Upper lobe of left lung (tissue), 6 donors: ENCODE measurements at regions not wholly inside any gene's neighbourhood (a gene's known extent, or its start where the extent isn't known, plus 50 kb on each side); places are given as distances from the start of the nearest gene placed in this dataset.

Experiments
- ATAC-seq, 2 donors: fragments of 200-7000 bp; cut with Tn5 transposase; one replicate each; pipeline ENCODE4 v1.9.1; 2022; ENCODE audit warnings: mild to moderate bottlenecking in 2 of 2, moderate library complexity in 2 of 2; ENCODE audit not compliant: low FRiP score in 2 of 2
- DNase-seq, 2 donors: peaks; one replicate each; pipeline ENCODE4 v3.0.0-alpha.2; 2019 to 2020
- H3K27ac ChIP-seq, 4 donors: fragments of 200-600 bp; sonication (generic); one replicate each; pipeline ENCODE4 v1.5.1; 2016 to 2019
- H3K27me3 ChIP-seq, 4 donors: fragments of 200-600 bp; sonication (generic); one replicate each; pipeline ENCODE4 v1.5.1; 2017 to 2019
- H3K36me3 ChIP-seq, 4 donors: fragments of 200-600 bp; sonication (generic); one replicate each; pipeline ENCODE4 v1.5.1; 2016 to 2019
- H3K4me1 ChIP-seq, 4 donors: fragments of 200-600 bp; sonication (generic); one replicate each; pipeline ENCODE4 v1.5.1; 2018 to 2019
- H3K4me3 ChIP-seq, 4 donors: fragments of 200-600 bp; sonication (generic); one replicate each; pipeline ENCODE4 v1.5.1; 2017 to 2019; ENCODE audit warnings: mild to moderate bottlenecking in 2 of 4, moderate library complexity in 1 of 4
- H3K9me3 ChIP-seq, 4 donors: fragments of 200-600 bp; sonication (generic); one replicate each; pipeline ENCODE4 v1.5.1; 2018 to 2019
- EP300 ChIP-seq, 4 donors: sonication (generic); formaldehyde crosslinking; IDR thresholded peaks; one replicate each; pipeline ENCODE4 v1.5.1; 2017; ENCODE audit warnings: antibody characterized with exemption in 4 of 4, control low read depth in 2 of 4
- POLR2A ChIP-seq, 4 donors: fragments of 450-650 bp; IDR thresholded peaks; one replicate each; pipeline ENCODE4 v1.5.1; 2016 to 2017; ENCODE audit warnings: antibody characterized with exemption in 4 of 4, mild to moderate bottlenecking in 2 of 4
- POLR2AphosphoS5 ChIP-seq, 2 donors: sonication (generic); formaldehyde crosslinking; IDR thresholded peaks; one replicate each; pipeline ENCODE4 v1.5.1; 2017; ENCODE audit warnings: antibody characterized with exemption in 2 of 2
- WGBS, 2 donors: methylation state at CpG; one replicate each; pipeline ENCODE4 v1.1.5; 2017 to 2018; 5-methylcytosine and 5-hydroxymethylcytosine counted together
- TF ChIP-seq, protein P1 (sequence below), 6 experiments: fragments of 450-650 bp in 4 of 6; fragments of 200-600 bp in 2 of 6; sonication (generic) in 2 of 6; IDR thresholded peaks; one replicate each; pipeline ENCODE4 v1.5.1; 2016 to 2019; ENCODE audit warnings: antibody characterized with exemption in 6 of 6
- donor health status: DM: no; HTN: no; CAD: no; lungs with moderate emphysema.
- donor health status: DM: no; HTN: yes; CAD: no; lungs with severe emphysema.

DNA sequence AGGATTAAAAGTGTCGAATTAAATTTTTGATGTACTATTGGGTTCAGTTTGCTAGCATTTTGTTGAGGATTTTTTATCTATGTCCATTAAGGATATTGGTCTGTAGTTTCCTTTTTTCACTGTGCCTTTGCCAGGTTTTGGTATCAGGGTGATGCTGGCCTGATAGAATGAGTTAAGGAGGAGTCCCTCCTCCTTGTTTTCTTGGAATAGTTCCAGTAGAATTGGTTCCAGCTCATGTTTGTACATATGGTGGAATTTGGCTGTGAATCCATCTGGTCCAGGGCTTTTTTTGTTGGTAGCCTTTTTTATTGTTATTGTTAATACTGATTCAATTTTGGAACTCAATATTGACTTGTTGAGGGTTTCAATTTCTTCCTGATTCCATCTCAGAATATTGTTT, 141.8 kb downstream of the SIM1 start:
- no peaks in the 10 kb centered on the region for H3K4me1 ChIP-seq
- no peaks in the 10 kb centered on the region for H3K9me3 ChIP-seq
- H3K27me3 ChIP-seq = no peaks in the 10 kb centered on the region
- no peak overlapping the region for H3K27ac ChIP-seq
- no peak for ATAC-seq
- no peaks in the 10 kb centered on the region for H3K36me3 ChIP-seq
- no peak for DNase-seq
- H3K4me3 ChIP-seq = no peak overlapping the region
- TF ChIP-seq POLR2A (IDR thresholded peaks at IDR 0.05) (no peak), POLR2AphosphoS5 (IDR thresholded peaks at IDR 0.05) (no peak), EP300 (IDR thresholded peaks at IDR 0.05) (no peak)
- TF ChIP-seq, protein P1, sequence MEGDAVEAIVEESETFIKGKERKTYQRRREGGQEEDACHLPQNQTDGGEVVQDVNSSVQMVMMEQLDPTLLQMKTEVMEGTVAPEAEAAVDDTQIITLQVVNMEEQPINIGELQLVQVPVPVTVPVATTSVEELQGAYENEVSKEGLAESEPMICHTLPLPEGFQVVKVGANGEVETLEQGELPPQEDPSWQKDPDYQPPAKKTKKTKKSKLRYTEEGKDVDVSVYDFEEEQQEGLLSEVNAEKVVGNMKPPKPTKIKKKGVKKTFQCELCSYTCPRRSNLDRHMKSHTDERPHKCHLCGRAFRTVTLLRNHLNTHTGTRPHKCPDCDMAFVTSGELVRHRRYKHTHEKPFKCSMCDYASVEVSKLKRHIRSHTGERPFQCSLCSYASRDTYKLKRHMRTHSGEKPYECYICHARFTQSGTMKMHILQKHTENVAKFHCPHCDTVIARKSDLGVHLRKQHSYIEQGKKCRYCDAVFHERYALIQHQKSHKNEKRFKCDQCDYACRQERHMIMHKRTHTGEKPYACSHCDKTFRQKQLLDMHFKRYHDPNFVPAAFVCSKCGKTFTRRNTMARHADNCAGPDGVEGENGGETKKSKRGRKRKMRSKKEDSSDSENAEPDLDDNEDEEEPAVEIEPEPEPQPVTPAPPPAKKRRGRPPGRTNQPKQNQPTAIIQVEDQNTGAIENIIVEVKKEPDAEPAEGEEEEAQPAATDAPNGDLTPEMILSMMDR (IDR thresholded peaks at IDR 0.05) = no peak
- WGBS, 2 donors = 92 to 100% methylated on average over 1 of the region's 1 CpG

DNA sequence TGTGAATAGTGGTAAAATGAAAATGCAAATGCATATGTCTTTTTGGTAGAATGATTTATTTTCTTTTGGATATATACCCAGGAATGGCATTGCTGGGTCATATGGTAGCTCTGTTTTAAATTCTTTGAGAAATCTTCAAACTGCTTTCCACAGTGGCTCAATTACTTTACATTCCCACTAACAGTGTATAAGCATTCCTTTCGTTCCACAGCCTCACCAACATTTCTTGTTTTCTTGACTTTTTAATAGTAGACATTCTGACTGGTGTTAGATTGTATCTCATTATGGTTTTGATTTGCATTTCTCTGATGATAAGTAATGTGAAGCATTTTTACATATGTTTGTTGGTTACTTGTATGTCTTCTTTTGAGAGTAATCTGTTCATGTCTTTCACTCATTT, 144.0 kb downstream of the SIM1 start:
- ATAC-seq (no peak), DNase-seq (no peak)
- Histone ChIP-seq H3K27ac (no peak overlapping the region), H3K4me1 (no peaks in the 10 kb centered on the region), H3K4me3 (no peak overlapping the region), H3K27me3 (no peaks in the 10 kb centered on the region), H3K36me3 (no peaks in the 10 kb centered on the region), H3K9me3 (no peaks in the 10 kb centered on the region)
- no peak for TF ChIP-seq EP300 (IDR thresholded peaks at IDR 0.05)
- no peak for TF ChIP-seq POLR2A (IDR thresholded peaks at IDR 0.05)
- TF ChIP-seq, protein P1 (IDR thresholded peaks at IDR 0.05) = no peak
- TF ChIP-seq POLR2AphosphoS5 (IDR thresholded peaks at IDR 0.05) = no peak
- WGBS, 2 donors = 78 to 81% methylated on average over 1 of the region's 1 CpG

DNA sequence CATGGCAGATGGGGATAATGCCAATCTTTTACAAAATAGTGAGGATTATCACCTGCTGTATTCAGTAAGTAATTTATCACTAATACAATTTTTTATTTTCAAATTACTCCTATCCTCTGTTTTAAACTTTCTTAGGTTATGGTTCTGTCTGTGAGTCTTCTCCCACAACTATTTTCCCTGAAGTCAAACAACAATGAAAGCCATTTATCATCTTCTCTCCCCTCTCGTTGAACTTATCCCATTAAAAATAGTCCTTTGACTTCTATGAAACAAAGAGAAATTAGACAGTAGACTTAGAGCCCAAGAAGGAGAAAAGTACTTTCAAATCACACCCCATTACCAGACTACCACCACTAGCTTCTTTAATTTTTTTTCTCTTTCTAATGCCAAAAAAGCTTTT, 147.7 kb downstream of the SIM1 start:
- no peak overlapping the region for H3K27ac ChIP-seq
- 38 to 52% methylated on average over 1 of the region's 1 CpG for WGBS, 2 donors
- H3K4me1 ChIP-seq = no peaks in the 10 kb centered on the region
- H3K4me3 ChIP-seq = no peak overlapping the region
- H3K36me3 ChIP-seq = no peaks in the 10 kb centered on the region
- no peak for ATAC-seq
- TF ChIP-seq POLR2A (IDR thresholded peaks at IDR 0.05) (no peak), POLR2AphosphoS5 (IDR thresholded peaks at IDR 0.05) (no peak), EP300 (IDR thresholded peaks at IDR 0.05) (no peak)
- TF ChIP-seq, protein P1 (IDR thresholded peaks at IDR 0.05) = no peak
- no peak for DNase-seq
- no peaks in the 10 kb centered on the region for H3K27me3 ChIP-seq
- H3K9me3 ChIP-seq = no peaks in the 10 kb centered on the region

DNA sequence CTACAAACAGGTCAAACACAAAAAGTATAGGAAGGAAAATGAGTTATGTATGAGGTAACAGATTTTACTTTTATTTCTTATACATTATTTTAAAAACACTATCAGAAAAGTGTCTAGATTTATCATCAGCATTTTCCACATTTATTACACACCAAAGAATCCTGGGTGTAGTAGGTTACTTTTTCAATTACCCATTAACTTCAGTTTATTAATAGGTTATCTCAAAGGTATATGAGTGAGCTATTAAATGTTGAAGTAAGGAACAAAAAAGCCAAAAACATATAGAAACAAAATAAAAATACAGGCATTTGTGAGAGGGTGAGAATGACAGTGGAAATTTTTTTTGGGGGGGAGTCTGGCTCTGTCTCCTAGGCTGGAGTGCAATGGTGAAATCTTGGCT, 150.5 kb downstream of the SIM1 start:
- TF ChIP-seq POLR2A (IDR thresholded peaks at IDR 0.05) (no peak), EP300 (IDR thresholded peaks at IDR 0.05) (no peak), POLR2AphosphoS5 (IDR thresholded peaks at IDR 0.05) (no peak)
- TF ChIP-seq, protein P1 (IDR thresholded peaks at IDR 0.05) = no peak
- no peak for ATAC-seq

DNA sequence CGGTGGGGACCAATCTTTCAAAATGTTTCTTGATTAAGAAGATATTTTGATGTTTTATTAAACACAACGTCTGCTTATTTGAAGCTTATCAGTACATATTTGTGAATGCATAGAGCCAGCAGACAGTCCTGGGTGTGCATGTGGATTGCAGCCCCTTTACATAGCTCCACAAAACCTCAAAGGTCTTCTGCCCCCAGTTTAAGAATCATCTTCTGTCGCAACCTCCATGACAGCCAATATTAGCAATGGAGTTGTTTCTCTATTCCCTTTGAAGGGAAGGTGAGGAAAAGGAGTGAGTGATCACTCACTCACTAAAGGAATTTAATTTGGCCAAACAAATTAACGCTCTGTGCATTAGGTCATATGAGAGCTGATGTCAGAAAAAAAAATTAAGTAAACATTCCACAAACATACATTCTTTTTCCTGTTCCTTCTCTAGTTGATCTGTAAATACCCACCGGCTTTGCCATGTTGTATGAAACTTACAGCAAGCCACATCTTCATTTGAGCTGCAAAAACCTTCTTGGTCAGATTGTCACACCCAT, 152.9 kb downstream of the SIM1 start:
- Histone ChIP-seq H3K27me3 (no peaks in the 10 kb centered on the region), H3K9me3 (no peaks in the 10 kb centered on the region), H3K36me3 (no peaks in the 10 kb centered on the region), H3K27ac (no peak overlapping the region), H3K4me3 (no peak overlapping the region), H3K4me1 (no peaks in the 10 kb centered on the region)
- no peak for ATAC-seq
- no peak for DNase-seq
- 65 to 69% methylated on average over 5 of the region's 5 CpGs for WGBS, 2 donors
- TF ChIP-seq POLR2A (IDR thresholded peaks at IDR 0.05) = no peak
- TF ChIP-seq, protein P1 (IDR thresholded peaks at IDR 0.05) = no peak
- TF ChIP-seq POLR2AphosphoS5 (IDR thresholded peaks at IDR 0.05) = no peak
- TF ChIP-seq EP300 (IDR thresholded peaks at IDR 0.05) = no peak

More for the DNA sequence above, 150.5 kb downstream of the SIM1 start:
- Histone ChIP-seq H3K27ac (no peak overlapping the region), H3K27me3 (no peaks in the 10 kb centered on the region), H3K4me3 (no peak overlapping the region), H3K9me3 (no peaks in the 10 kb centered on the region), H3K36me3 (no peaks in the 10 kb centered on the region), H3K4me1 (no peaks in the 10 kb centered on the region)
- no peak for DNase-seq
